ENCODE measurements at regions not wholly inside any gene's neighbourhood (a gene's known extent, or its start where the extent isn't known, plus 50 kb on each side); places are given as distances from the start of the nearest gene placed in this dataset.

DNA sequence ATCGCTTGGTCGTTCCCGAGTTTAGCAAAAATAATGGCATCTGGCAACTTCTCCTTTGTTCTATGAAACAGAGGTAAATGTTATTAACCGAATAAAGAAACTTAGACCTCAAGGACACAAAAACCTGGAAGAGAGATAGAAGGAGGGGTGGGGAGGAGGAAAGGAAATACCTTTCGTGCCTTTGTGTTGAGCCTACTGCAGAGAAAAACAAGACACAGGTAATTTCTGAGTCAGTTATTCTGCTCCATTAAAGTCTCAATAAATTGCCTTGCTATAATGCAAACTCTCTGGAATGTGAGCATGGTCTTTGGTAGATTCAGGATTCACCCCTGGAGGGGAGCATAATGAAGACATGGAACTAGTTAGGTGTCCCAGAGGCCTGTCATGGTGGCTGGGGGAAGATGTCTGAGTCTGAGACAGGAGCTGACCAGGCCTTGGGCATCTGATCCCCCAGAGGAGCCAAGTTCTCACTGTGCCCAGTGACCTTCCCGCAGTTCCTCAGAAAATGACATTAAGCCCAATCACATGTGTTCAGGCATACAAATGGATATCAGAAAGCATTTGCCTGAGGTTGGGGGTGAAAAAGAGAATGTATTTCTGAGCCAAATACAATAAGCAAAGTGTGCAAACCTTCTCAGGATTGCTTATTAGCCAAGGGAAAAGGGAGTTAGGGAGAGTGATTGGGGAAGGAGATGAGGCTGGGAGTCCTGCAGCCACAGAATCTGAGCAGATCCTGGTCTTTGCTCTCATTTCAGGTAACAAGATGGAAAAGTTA lies 72.6 kb upstream of the CADM1 start:
- H3K4me3 ChIP-seq (ENCODE audit: low read depth, low read length), result no peak overlapping the region
- TF ChIP-seq, protein P1, sequence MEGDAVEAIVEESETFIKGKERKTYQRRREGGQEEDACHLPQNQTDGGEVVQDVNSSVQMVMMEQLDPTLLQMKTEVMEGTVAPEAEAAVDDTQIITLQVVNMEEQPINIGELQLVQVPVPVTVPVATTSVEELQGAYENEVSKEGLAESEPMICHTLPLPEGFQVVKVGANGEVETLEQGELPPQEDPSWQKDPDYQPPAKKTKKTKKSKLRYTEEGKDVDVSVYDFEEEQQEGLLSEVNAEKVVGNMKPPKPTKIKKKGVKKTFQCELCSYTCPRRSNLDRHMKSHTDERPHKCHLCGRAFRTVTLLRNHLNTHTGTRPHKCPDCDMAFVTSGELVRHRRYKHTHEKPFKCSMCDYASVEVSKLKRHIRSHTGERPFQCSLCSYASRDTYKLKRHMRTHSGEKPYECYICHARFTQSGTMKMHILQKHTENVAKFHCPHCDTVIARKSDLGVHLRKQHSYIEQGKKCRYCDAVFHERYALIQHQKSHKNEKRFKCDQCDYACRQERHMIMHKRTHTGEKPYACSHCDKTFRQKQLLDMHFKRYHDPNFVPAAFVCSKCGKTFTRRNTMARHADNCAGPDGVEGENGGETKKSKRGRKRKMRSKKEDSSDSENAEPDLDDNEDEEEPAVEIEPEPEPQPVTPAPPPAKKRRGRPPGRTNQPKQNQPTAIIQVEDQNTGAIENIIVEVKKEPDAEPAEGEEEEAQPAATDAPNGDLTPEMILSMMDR (IDR thresholded peaks at IDR 0.05; ENCODE audit: low read depth, low read length), result no peak

DNA sequence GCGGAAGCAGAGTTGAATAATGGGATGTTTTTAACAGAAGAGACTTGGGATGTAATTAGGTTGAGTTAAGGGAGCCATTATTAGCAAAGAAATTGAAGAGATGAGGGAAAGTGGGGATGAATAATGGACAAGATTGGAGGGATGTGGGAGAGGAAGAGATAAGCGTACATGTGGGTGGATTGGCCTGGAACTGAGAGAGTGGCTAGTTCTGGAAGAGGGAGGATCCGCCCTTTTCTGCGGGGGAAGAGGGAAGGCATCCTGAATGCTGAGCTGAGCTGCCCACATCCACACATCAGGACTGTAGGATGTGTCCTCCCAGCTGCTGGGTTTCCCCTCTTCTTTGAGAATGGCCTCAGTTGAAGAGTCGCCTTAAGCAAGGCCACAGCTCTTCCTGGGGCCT lies 68.3 kb upstream of the CADM1 start:
- TF ChIP-seq, protein P1 (IDR thresholded peaks at IDR 0.05; ENCODE audit: low read depth, low read length), result no peak
- H3K4me3 ChIP-seq (ENCODE audit: low read depth, low read length), result no peak overlapping the region

DNA sequence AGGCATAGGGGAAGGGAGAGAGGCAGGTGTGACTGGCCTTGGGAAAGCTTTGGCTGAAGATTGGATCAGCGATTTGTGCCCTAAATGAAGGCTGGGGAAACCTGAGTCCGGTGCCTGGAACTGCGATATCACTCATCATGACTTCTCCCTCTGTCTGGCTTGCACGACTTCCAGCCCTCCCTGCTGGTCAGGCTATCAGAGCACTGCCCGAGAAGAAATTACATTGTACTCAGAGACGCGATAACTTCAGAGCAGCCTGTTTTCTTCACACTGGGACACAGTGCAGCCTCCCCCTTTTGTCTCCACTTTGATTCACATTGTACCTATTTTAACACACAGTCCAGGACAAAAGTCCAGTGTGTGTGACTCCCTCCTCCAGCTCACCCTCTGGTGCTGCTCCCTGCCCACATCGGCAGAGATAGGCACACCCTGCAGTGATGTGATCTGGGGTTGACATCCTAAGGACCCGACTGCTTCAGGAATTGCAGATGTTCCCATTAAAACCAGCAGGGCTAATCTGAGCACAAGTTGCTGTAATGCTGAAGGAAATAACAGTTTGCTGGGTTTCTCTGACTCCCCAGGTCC lies 62.1 kb upstream of the CADM1 start:
- no peak overlapping the region for H3K4me3 ChIP-seq (ENCODE audit: low read depth, low read length)
- TF ChIP-seq, protein P1 (IDR thresholded peaks at IDR 0.05; ENCODE audit: low read depth, low read length), result no peak

DNA sequence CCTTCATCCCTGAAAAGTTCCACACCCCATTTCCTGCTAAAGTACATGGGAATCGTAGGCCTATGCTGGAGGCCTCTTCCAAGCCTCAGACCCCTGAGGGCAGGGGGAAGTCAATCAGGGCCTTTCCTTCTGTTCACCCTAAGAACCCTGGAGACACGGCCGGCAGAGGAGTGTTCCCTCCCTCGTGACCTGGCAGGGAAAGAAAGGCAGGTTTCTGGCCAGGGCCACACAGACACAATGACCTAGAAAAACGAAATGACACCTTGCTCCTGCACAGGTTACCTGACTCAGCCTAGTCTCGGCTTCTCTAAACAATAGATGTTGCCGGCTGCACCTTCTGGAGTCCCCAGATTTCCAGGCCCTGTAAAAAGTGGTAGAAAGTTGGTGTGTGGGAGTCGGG lies 60.6 kb upstream of the CADM1 start:
- no peak overlapping the region for H3K4me3 ChIP-seq (ENCODE audit: low read depth, low read length)
- TF ChIP-seq, protein P1 (IDR thresholded peaks at IDR 0.05; ENCODE audit: low read depth, low read length), result no peak

DNA sequence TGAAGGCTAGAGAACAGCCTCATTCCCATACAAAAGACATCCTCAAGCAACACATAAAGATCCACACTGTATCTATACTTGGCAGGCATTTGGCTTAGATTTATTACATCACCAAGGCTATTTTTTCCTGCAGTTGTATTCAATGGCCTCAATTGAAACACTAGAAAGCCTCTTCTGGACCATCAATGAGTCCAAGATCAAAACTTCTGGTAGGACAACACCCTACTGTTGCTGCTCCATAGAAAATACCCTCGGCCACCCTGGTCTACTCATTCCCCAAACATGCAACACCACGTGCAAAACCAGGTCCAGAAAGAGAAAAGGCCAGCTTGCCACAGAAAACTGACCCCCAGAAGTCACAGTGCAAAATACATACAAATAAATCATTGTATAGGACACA lies 56.9 kb upstream of the CADM1 start:
- TF ChIP-seq, protein P1 (IDR thresholded peaks at IDR 0.05; ENCODE audit: low read depth, low read length), result no peak
- H3K4me3 ChIP-seq (ENCODE audit: low read depth, low read length), result no peak overlapping the region

DNA sequence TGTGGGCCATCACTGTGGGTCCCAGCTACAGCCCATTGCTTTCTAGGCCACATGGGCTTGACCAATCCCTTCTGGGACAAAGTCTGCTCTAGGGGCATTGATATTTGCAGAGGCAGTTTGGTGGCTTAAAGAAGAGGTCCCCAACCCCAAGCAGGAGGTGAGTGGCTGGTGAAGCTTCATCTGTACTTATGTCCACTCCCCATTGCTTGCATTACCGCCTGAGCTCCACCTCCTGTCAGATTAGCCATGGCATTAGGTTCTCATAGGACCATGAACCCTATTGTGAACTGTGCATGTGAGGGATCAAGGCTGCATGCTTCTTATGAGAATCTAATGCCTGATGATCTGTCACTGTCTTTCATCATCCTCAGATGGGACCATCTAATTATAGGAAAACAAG lies 54.4 kb upstream of the CADM1 start:
- TF ChIP-seq, protein P1 (IDR thresholded peaks at IDR 0.05; ENCODE audit: low read depth, low read length), result no peak
- no peak overlapping the region for H3K4me3 ChIP-seq (ENCODE audit: low read depth, low read length)

DNA sequence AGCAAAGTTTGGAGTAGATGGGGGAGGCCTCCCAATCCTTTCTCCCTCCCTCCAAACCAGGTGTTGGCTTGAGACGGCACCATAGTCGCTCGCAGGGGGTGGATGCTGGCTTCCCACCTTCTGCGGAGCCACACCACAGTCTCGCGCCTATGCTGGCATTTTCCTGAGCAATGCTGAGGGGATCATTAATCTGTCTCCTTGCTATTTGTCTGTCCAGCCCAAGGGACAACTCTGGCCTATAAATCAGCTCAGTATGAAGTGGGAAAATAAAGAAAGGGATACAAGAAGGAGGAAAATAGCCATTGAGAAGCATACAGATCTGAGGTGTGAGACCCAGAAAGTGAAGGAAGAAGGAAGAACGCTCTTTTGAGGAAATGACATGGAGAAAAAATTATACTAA lies 53.5 kb upstream of the CADM1 start:
- no peak overlapping the region for H3K4me3 ChIP-seq (ENCODE audit: low read depth, low read length)
- TF ChIP-seq, protein P1 (IDR thresholded peaks at IDR 0.05; ENCODE audit: low read depth, low read length), result no peak
